Tibial nerve (tissue), 4 donors: ENCODE measurements at regions not wholly inside any gene's neighbourhood (a gene's known extent, or its start where the extent isn't known, plus 50 kb on each side); places are given as distances from the start of the nearest gene placed in this dataset.

Source experiments
- DNase-seq, 2 donors: peaks; one replicate each; pipeline ENCODE4 v3.0.0-alpha.2; 2019; ENCODE audit warnings: low spot score in 2 of 2
- H3K27ac ChIP-seq, 4 donors: fragments of 200-600 bp; sonication (generic) in 3 of 4; one replicate each; pipeline ENCODE4 v1.5.1; 2017 to 2019; ENCODE audit warnings: mild to moderate bottlenecking in 1 of 4
- H3K27me3 ChIP-seq, 2 donors: fragments of 200-600 bp; sonication (generic) in 1 of 2; one replicate each; pipeline versions ENCODE4 v1.5.1 to v1.6.0; 2017 to 2019
- H3K36me3 ChIP-seq, 3 donors: fragments of 200-600 bp; sonication (generic); one replicate each; pipeline ENCODE4 v1.5.1; 2018 to 2019
- H3K4me1 ChIP-seq, 4 donors: fragments of 200-600 bp; sonication (generic) in 3 of 4; one replicate each; pipeline ENCODE4 v1.5.1; 2017 to 2019
- H3K4me3 ChIP-seq, 4 donors: fragments of 200-600 bp; sonication (generic) in 3 of 4; one replicate each; pipeline ENCODE4 v1.5.1; 2017 to 2019; ENCODE audit warnings: mild to moderate bottlenecking in 1 of 4, moderate library complexity in 1 of 4
- H3K9me3 ChIP-seq, 4 donors: fragments of 200-600 bp; sonication (generic) in 3 of 4; one replicate each; pipeline ENCODE4 v1.5.1; 2017 to 2019
- EP300 ChIP-seq, 2 donors: sonication (generic); formaldehyde crosslinking; IDR thresholded peaks; one replicate each; pipeline ENCODE4 v1.6.1; 2017; ENCODE audit warnings: antibody characterized with exemption in 2 of 2, mild to moderate bottlenecking in 1 of 2
- POLR2A ChIP-seq, 2 donors: fragments of 450-650 bp; IDR thresholded peaks; one replicate each; pipeline ENCODE4 v1.6.1; 2017; ENCODE audit warnings: antibody characterized with exemption in 2 of 2, mild to moderate bottlenecking in 2 of 2, moderate library complexity in 2 of 2
- WGBS, 2 donors: methylation state at CpG; one replicate each; pipeline ENCODE4 v1.1.5; 2018; 5-methylcytosine and 5-hydroxymethylcytosine counted together
- TF ChIP-seq, protein P1 (sequence below), 5 experiments: fragments of 200-600 bp in 3 of 5; fragments of 450-650 bp in 2 of 5; sonication (generic) in 3 of 5; IDR thresholded peaks; one replicate each; pipeline ENCODE4 v1.5.1; 2016 to 2019; ENCODE audit warnings: antibody characterized with exemption in 5 of 5, mild to moderate bottlenecking in 3 of 5, moderate library complexity in 2 of 5

DNA sequence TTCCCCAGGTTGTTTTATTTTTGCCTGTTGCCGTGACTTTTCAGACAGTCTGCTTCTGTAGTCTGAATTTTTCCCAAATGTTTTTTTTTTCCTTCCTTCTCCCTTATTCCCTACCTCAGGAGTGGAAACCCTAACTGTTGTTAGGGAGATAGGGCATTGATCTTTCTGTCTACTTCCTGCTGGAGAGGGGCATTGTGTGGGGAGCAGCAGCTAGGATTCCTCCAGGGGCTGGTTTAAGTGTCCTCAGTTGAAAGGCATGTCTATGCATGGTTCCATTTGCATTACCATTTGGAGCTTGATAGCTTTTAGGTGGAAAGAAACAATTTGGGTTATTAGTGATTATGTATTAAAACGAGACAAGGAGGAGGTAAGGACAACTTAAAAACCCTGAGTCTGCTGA is 383.9 kb downstream of the DCAF12L2 start:
- WGBS, 2 donors: 39 to 41% methylated on average over 2 of the region's 2 CpGs
- TF ChIP-seq EP300 (IDR thresholded peaks at IDR 0.05) (no peak), POLR2A (IDR thresholded peaks at IDR 0.05) (no peak)
- TF ChIP-seq, protein P1, sequence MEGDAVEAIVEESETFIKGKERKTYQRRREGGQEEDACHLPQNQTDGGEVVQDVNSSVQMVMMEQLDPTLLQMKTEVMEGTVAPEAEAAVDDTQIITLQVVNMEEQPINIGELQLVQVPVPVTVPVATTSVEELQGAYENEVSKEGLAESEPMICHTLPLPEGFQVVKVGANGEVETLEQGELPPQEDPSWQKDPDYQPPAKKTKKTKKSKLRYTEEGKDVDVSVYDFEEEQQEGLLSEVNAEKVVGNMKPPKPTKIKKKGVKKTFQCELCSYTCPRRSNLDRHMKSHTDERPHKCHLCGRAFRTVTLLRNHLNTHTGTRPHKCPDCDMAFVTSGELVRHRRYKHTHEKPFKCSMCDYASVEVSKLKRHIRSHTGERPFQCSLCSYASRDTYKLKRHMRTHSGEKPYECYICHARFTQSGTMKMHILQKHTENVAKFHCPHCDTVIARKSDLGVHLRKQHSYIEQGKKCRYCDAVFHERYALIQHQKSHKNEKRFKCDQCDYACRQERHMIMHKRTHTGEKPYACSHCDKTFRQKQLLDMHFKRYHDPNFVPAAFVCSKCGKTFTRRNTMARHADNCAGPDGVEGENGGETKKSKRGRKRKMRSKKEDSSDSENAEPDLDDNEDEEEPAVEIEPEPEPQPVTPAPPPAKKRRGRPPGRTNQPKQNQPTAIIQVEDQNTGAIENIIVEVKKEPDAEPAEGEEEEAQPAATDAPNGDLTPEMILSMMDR (IDR thresholded peaks at IDR 0.05): no peak
- no peaks in the 10 kb centered on the region for H3K36me3 ChIP-seq
- no peaks in the 10 kb centered on the region for H3K9me3 ChIP-seq
- DNase-seq: no peak
- H3K27ac ChIP-seq: no peak overlapping the region
- no peaks in the 10 kb centered on the region for H3K27me3 ChIP-seq
- no peak overlapping the region for H3K4me3 ChIP-seq
- H3K4me1 ChIP-seq: no peaks in the 10 kb centered on the region

DNA sequence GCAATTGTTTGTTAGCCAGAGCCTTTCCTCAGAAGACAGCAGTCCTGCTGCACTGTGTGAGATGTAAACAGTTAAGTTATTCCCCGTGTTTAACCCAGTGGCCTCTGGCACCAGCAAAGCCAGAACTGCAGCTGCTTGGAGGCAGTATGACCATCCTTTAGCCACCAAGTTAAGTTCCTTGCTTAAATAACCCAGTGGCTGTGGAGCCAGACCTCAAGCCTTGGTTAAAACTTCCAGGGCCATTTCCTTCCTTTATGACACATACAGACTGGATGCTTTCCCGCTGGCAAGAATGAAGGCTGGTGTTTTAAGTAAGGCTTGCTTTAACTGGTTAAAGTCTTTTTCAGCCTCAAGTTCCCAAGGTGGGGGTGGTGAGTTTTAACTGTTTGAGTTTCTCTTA is 379.8 kb downstream of the DCAF12L2 start:
- Histone ChIP-seq H3K4me3 (no peak overlapping the region), H3K9me3 (no peaks in the 10 kb centered on the region), H3K27ac (no peak overlapping the region), H3K36me3 (no peaks in the 10 kb centered on the region), H3K4me1 (no peaks in the 10 kb centered on the region), H3K27me3 (no peaks in the 10 kb centered on the region)
- TF ChIP-seq EP300 (IDR thresholded peaks at IDR 0.05) (no peak), POLR2A (IDR thresholded peaks at IDR 0.05) (no peak)
- TF ChIP-seq, protein P1 (IDR thresholded peaks at IDR 0.05): no peak
- DNase-seq: no peak
- WGBS, 2 donors: 0 to 42% methylated on average over 1 to 2 of the region's 2 CpGs

DNA sequence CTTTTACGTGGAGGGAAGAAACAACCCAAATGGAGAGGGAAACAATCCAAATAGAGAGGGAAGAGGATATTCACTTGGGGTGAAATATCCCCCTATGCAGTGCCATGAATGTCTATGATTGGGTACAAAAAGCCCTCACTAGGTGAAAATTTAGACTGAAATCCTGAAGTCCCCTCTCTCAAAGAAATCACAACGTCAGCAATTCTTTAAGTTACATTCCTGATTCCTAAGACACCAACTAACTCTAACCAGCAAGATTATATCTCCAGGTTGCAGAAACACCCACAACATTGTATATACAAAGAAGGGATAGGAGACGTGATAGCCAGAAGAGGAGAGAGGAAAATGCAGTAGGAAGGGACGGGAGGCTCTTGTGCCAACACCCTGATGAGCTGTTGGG is 374.3 kb downstream of the DCAF12L2 start:
- TF ChIP-seq POLR2A (IDR thresholded peaks at IDR 0.05): no peak
- TF ChIP-seq, protein P1 (IDR thresholded peaks at IDR 0.05): no peak
- TF ChIP-seq EP300 (IDR thresholded peaks at IDR 0.05): no peak
- WGBS, 2 donors: 65 to 69% methylated on average over 4 of the region's 4 CpGs
- H3K36me3 ChIP-seq: no peaks in the 10 kb centered on the region
- H3K4me1 ChIP-seq: no peaks in the 10 kb centered on the region
- H3K9me3 ChIP-seq: no peaks in the 10 kb centered on the region
- no peaks in the 10 kb centered on the region for H3K27me3 ChIP-seq
- no peak for DNase-seq
- H3K4me3 ChIP-seq: no peak overlapping the region
- no peak overlapping the region for H3K27ac ChIP-seq

DNA sequence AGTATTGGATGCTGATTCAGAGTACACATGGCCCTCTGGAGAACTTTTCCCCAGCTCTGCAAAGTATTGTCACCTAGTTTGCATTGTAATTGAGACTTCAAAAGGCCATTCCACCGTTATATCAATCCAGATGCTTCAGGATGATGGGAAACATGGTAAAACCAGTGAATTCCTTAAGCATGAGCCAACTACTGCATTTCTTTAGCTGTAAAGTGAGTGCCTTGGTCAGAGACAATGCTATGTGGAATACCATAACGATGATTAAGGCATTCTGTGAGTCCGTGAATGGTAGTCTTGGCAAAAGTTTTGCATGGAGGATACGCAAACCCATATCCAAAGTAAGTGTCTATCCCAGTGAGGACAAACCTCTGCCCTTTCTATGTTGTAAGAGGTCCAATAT is 355.2 kb downstream of the DCAF12L2 start:
- TF ChIP-seq, protein P1 (IDR thresholded peaks at IDR 0.05): no peak
- no peak for DNase-seq

DNA sequence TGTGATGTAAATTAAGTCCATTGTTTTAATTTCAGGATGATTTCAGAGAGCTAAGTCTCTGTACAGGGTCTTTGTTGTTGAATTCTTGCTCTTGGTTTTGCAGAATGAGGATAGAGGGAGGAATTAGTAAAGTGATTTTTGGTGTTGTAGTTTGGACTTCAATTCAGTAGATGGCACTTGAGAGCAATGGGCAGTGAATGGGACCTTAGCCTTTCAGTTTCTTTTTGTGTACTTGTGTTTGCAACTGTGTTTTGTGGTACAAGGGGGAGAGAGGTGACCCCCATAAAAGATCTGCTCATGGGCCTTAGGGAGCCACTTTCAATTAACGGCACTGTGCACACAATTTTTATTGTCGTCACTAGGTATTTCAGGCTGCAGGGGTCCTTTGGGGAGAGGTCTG is 340.0 kb downstream of the DCAF12L2 start:
- H3K36me3 ChIP-seq: no peaks in the 10 kb centered on the region
- no peak overlapping the region for H3K27ac ChIP-seq
- no peaks in the 10 kb centered on the region for H3K4me1 ChIP-seq
- DNase-seq: no peak
- TF ChIP-seq EP300 (IDR thresholded peaks at IDR 0.05) (no peak), POLR2A (IDR thresholded peaks at IDR 0.05) (no peak)
- no peaks in the 10 kb centered on the region for H3K9me3 ChIP-seq
- no peak overlapping the region for H3K4me3 ChIP-seq
- H3K27me3 ChIP-seq: no peaks in the 10 kb centered on the region
- WGBS, 2 donors: 74 to 84% methylated on average over 2 of the region's 2 CpGs

More for the DNA sequence above, 355.2 kb downstream of the DCAF12L2 start:
- 62 to 85% methylated on average over 4 of the region's 4 CpGs for WGBS, 2 donors
- H3K36me3 ChIP-seq: no peaks in the 10 kb centered on the region
- no peak overlapping the region for H3K4me3 ChIP-seq
- H3K27me3 ChIP-seq: no peaks in the 10 kb centered on the region
- no peaks in the 10 kb centered on the region for H3K9me3 ChIP-seq
- no peak overlapping the region for H3K27ac ChIP-seq
- H3K4me1 ChIP-seq: no peaks in the 10 kb centered on the region

DNA sequence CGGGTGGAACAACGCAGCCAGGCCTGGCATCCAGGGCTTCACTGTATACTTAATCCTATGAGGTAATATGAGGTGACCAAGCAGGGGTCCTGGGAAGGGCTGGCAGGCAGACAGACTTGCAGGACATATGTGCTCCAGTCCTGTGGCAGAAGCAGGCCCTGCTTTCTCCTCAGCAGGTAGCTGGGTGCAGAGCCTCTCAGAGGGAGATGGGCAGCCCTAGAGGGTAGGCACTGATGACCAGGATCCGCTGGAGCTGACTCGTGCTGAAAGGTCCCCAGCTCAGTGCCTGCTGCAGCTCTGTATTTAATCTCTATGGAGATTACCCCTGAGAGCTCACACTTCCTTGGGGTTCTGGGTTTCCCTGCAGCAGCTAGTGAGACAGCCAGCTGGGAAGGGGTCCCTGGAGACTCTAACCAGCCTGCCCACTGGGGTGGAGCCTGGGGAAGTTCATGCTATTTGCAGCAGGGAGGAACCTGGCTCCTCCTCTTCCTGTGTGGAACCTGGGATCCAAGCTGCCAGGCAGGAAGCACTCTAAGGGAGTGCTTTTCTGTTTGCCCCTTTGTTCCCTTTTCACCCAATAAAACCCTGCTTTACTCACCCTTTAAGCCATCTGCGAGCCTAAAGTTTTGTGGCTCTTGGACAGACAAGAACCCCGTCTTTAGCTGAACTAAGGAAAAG is 339.2 kb downstream of the DCAF12L2 start:
- Histone ChIP-seq H3K4me3 (no peak overlapping the region), H3K4me1 (no peaks in the 10 kb centered on the region), H3K27me3 (no peaks in the 10 kb centered on the region), H3K36me3 (no peaks in the 10 kb centered on the region), H3K9me3 (no peaks in the 10 kb centered on the region), H3K27ac (no peak overlapping the region)
- TF ChIP-seq POLR2A (IDR thresholded peaks at IDR 0.05) (no peak), EP300 (IDR thresholded peaks at IDR 0.05) (no peak)
- TF ChIP-seq, protein P1 (IDR thresholded peaks at IDR 0.05): no peak
- WGBS, 2 donors: 85 to 94% methylated on average over 5 to 6 of the region's 6 CpGs
- no peak for DNase-seq
